Ishikawa (cell line): ENCODE measurements at regions not wholly inside any gene's neighbourhood (a gene's known extent, or its start where the extent isn't known, plus 50 kb on each side); places are given as distances from the start of the nearest gene placed in this dataset.

ENCODE experiments used
- CEBPB ChIP-seq: IDR thresholded peaks from 2 replicates; pipeline ENCODE4 v1.6.1; 2012
- CREB1 ChIP-seq: IDR thresholded peaks from 2 replicates; pipeline ENCODE4 v1.6.1; 2012; ENCODE audit warnings: low read depth
- EGR1 ChIP-seq: IDR thresholded peaks from 2 replicates; pipeline ENCODE4 v1.6.1; 2012
- EP300 ChIP-seq: IDR thresholded peaks from 2 replicates; pipeline ENCODE4 v1.6.1; 2012; ENCODE audit warnings: borderline replicate concordance
- FOXM1 ChIP-seq: IDR thresholded peaks from 2 replicates; pipeline ENCODE4 v1.6.1; 2012; ENCODE audit warnings: low read depth, borderline replicate concordance
- NFIC ChIP-seq: IDR thresholded peaks from 2 replicates; pipeline ENCODE4 v1.6.1; 2012
- RAD21 ChIP-seq: IDR thresholded peaks from 2 replicates; pipeline ENCODE4 v1.6.1; 2012; ENCODE audit warnings: low read depth
- REST ChIP-seq: IDR thresholded peaks from 2 replicates; pipeline ENCODE4 v1.6.1; 2012; ENCODE audit warnings: low read depth, mild to moderate bottlenecking
- TAF1 ChIP-seq: IDR thresholded peaks from 2 replicates; pipeline ENCODE4 v1.6.1; 2012; ENCODE audit warnings: low read depth, mild to moderate bottlenecking
- TCF12 ChIP-seq: IDR thresholded peaks from 2 replicates; pipeline ENCODE4 v1.6.1; 2012; ENCODE audit warnings: low read depth
- TEAD4 ChIP-seq: IDR thresholded peaks from 2 replicates; pipeline ENCODE4 v1.6.1; 2012
- USF1 ChIP-seq: IDR thresholded peaks from 2 replicates; pipeline ENCODE4 v1.6.1; 2012
- YY1 ChIP-seq: IDR thresholded peaks from 2 replicates; pipeline ENCODE4 v1.6.1; 2012; ENCODE audit warnings: low read depth
- ZBTB7A ChIP-seq: IDR thresholded peaks from 2 replicates; pipeline ENCODE4 v1.6.1; 2012; ENCODE audit warnings: low read depth
- TF ChIP-seq, protein P1 (sequence below): IDR thresholded peaks from 2 replicates; pipeline ENCODE4 v1.6.1; 2012

GRCh38 chr20:17026346-17026745 lies 200.5 kb upstream of the PCSK2 start:
- TF ChIP-seq NFIC = no peak
- no peak for TF ChIP-seq REST
- no peak for TF ChIP-seq CREB1

GRCh38 chr20:17029698-17030097 lies 197.1 kb upstream of the PCSK2 start:
- no peak for TF ChIP-seq CEBPB
- TF ChIP-seq TEAD4 = no peak
- TF ChIP-seq YY1 = no peak
- no peak for TF ChIP-seq FOXM1
- TF ChIP-seq NFIC = no peak
- no peak for TF ChIP-seq EP300
- TF ChIP-seq TAF1 = no peak
- TF ChIP-seq RAD21 = no peak
- TF ChIP-seq USF1 = no peak
- TF ChIP-seq REST = no peak
- TF ChIP-seq, protein P1, sequence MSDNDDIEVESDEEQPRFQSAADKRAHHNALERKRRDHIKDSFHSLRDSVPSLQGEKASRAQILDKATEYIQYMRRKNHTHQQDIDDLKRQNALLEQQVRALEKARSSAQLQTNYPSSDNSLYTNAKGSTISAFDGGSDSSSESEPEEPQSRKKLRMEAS = no peak
- no peak for TF ChIP-seq TCF12
- no peak for TF ChIP-seq ZBTB7A
- no peak for TF ChIP-seq EGR1
- TF ChIP-seq CREB1 = no peak

DNA sequence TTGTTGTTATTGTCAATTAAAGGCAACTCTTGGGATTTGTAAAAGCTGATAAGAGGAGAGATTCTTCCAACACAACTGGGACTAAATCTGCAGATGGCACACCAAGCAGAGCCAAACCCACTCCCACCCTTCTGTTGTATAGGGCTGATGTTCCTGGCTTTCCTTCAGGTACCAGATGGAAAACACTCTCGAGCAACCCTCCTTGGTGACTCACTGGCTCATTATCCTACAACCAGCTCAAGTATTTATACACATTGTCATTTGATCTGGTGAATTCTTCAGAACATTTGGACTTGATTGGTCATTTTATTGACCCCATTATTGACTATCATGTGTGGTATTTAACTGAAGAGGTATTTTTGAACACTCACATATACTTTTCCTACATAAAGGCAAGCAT lies 190.3 kb upstream of the PCSK2 start:
- TF ChIP-seq NFIC (no peak), CREB1 (no peak), CEBPB (no peak), USF1 (no peak), TAF1 (no peak), EGR1 (no peak), YY1 (no peak), TEAD4 (no peak), REST (no peak), EP300 (no peak), TCF12 (no peak), RAD21 (no peak), ZBTB7A (no peak)
- TF ChIP-seq, protein P1 = no peak

DNA sequence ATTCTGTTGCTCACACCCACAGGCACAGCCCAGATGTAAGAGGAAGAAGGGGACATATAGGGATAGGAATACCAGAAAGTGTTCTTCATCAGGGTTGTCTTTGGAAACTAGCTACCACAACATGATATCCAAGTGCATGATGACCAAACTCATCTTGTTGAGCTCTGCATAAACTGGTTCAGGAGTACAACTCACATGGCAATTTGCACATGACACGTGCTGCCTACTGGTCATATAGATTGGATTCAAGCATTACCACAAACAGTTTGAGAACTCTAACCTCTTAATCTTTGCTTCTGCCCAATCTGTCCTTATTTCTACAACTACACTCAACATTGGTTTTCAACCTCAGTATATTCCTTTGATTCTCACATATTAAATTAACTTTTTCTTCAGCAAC lies 184.7 kb upstream of the PCSK2 start:
- TF ChIP-seq TEAD4 = no peak
- no peak for TF ChIP-seq EP300
- no peak for TF ChIP-seq NFIC
- TF ChIP-seq CEBPB = no peak
- no peak for TF ChIP-seq TCF12
- TF ChIP-seq RAD21 = no peak
- TF ChIP-seq ZBTB7A = no peak
- TF ChIP-seq TAF1 = no peak
- TF ChIP-seq, protein P1 = no peak
- TF ChIP-seq FOXM1 = no peak

DNA sequence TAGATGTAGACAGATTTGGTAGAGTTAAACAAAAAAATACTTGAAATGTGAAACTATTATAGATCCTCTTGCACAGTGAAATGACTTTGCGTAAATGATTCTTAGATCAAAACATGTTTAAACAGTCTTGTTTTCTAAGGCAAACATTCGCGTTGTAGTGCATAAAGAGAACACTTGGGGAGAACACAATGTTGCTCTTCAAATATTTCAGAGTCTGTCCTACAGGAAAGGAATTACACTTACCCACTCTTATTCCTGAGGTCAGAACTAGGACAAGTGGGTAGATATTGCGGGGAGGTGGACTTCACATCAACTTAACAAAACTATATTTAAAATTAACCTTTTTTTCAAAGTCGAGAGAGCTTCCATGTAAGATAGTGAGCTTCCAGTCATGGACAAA lies 183.5 kb upstream of the PCSK2 start:
- TF ChIP-seq EGR1 (no peak), USF1 (no peak), RAD21 (no peak), TEAD4 (no peak), ZBTB7A (no peak), EP300 (no peak), CEBPB (no peak), CREB1 (no peak), NFIC (no peak), YY1 (no peak), TAF1 (no peak), FOXM1 (no peak), REST (no peak), TCF12 (no peak)
- TF ChIP-seq, protein P1 = no peak
